Naive thymus-derived CD4-positive, alpha-beta T cell (primary cell): ENCODE measurements at regions not wholly inside any gene's neighbourhood (a gene's known extent, or its start where the extent isn't known, plus 50 kb on each side); places are given as distances from the start of the nearest gene placed in this dataset.
A peak's percentile ranks its signal among the peaks of the same experiment; 100 is the strongest.

ENCODE experiments used
- ATAC-seq: fragments of 150-1000 bp; cut with Tn5 transposase; 2 replicates; pipeline ENCODE4 v1.10.0; 2021; ENCODE audit warnings: mild to moderate bottlenecking, moderate library complexity
- CTCF ChIA-PET: fragments of 350-600 bp; sonication (Branson Sonifier 250); formaldehyde crosslinking; loops from one replicate; lab custom pipeline; 2021; ENCODE audit warnings: antibody characterized with exemption; lab: Charles Lee
- POLR2A ChIA-PET: fragments of 350-600 bp; sonication (Branson Sonifier 250); formaldehyde crosslinking; loops from one replicate; lab custom pipeline; 2021; ENCODE audit warnings: antibody characterized with exemption, inconsistent platforms; lab: Charles Lee
- DNase-seq, 9 donors: peaks; one replicate each; pipeline versions ENCODE4 v3.0.0 to v3.0.0-alpha.2; 2020 to 2022; ENCODE audit warnings: mixed read lengths in 1 of 9
- H3K27ac ChIP-seq: one replicate; pipeline ENCODE4 v1.7.0; 2013; ENCODE audit warnings: mild to moderate bottlenecking, low read depth, low read length, moderate library complexity
- H3K27me3 ChIP-seq, 2 donors: one replicate each; pipeline ENCODE4 v1.7.0; 2013; ENCODE audit warnings: low read length in 2 of 2, mild to moderate bottlenecking in 2 of 2, moderate library complexity in 2 of 2; ENCODE audit not compliant: control insufficient read depth in 2 of 2, insufficient read depth in 2 of 2
- H3K36me3 ChIP-seq, 3 experiments: 1 replicate in 2 of 3; 2 replicates in 1 of 3; pipeline ENCODE4 v1.7.0; 2013; ENCODE audit warnings: low read length in 3 of 3, mild to moderate bottlenecking in 3 of 3, moderate library complexity in 1 of 3; ENCODE audit not compliant: insufficient read depth in 3 of 3, control insufficient read depth in 2 of 3
- H3K4me1 ChIP-seq, 2 donors: one replicate each; pipeline ENCODE4 v1.7.0; 2013; ENCODE audit warnings: low read length in 2 of 2, mild to moderate bottlenecking in 2 of 2, moderate library complexity in 1 of 2; ENCODE audit not compliant: control insufficient read depth in 2 of 2, insufficient read depth in 2 of 2
- H3K4me3 ChIP-seq: 2 replicates; pipeline ENCODE4 v1.7.0; 2013; ENCODE audit warnings: mild to moderate bottlenecking, low read length
- H3K9me3 ChIP-seq, 3 experiments: 1 replicate in 2 of 3; 2 replicates in 1 of 3; pipeline ENCODE4 v1.7.0; 2013; ENCODE audit warnings: low read length in 3 of 3; ENCODE audit not compliant: control insufficient read depth in 2 of 3
- H3K27ac Mint-ChIP-seq, 9 donors: one replicate each; pipeline ENCODE4 v1.8.0; 2020 to 2022; ENCODE audit warnings: mixed read lengths in 9 of 9, mild to moderate bottlenecking in 8 of 9, moderate library complexity in 5 of 9, inconsistent platforms in 2 of 9
- H3K27me3 Mint-ChIP-seq, 5 donors: one replicate each; pipeline ENCODE4 v1.8.0; 2021 to 2022; ENCODE audit warnings: mixed read lengths in 5 of 5, mild to moderate bottlenecking in 1 of 5
- H3K36me3 Mint-ChIP-seq, 5 donors: one replicate each; pipeline ENCODE4 v1.8.0; 2020 to 2022; ENCODE audit warnings: mixed read lengths in 5 of 5, mild to moderate bottlenecking in 3 of 5, inconsistent platforms in 1 of 5
- H3K4me1 Mint-ChIP-seq, 7 donors: one replicate each; pipeline ENCODE4 v1.8.0; 2020 to 2022; ENCODE audit warnings: mixed read lengths in 7 of 7, mild to moderate bottlenecking in 3 of 7, inconsistent platforms in 1 of 7
- H3K4me3 Mint-ChIP-seq, 10 donors: one replicate each; pipeline ENCODE4 v1.8.0; 2020 to 2022; ENCODE audit warnings: mild to moderate bottlenecking in 10 of 10, mixed read lengths in 10 of 10, moderate library complexity in 6 of 10, inconsistent platforms in 2 of 10
- H3K9me3 Mint-ChIP-seq, 11 donors: one replicate each; pipeline ENCODE4 v1.8.0; 2020 to 2022; ENCODE audit warnings: mixed read lengths in 11 of 11, mild to moderate bottlenecking in 4 of 11, inconsistent platforms in 1 of 11, moderate library complexity in 1 of 11
- intact Hi-C, 2 donors: fragments of 100-400 bp; cut with micrococcal nuclease; formaldehyde crosslinking; loops; one replicate each; pipeline ENCODE4 v1.15.1; 2023

DNA sequence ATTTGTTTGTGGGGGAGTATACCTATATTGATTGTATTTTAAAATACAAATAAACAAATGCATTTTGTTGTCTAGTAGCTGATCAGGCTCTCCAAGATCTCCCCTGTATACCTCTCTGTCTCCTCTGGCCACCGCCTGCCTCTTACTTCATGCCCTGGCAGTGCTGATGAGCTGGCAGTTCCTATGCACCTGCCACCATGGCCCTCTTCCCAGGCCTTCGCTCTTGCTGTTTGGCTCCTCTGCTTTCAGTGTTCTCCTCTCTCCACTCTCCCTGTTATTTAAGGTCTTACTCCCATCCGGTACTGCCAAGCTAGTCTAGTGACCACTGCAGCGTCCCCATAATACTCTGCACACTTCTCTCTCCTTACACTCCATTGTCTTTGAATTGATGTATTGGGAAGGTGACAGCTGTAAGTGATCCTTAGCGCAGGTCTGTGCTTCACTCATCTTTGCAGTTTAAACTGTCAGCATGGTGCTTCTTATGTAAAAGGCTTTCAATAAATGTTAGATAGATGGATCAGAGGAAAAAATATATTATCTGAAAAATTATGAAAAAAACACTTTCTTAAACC is 88.1 kb upstream of the ATP1A1 start:
- DNase-seq (no peak), ATAC-seq (no peak)
- peaks cover 0 to 7% (median 5%) of the 10 kb centered on the region in 5 donors for H3K36me3 Mint-ChIP-seq
- no peak overlapping the region for H3K4me3 Mint-ChIP-seq
- H3K9me3 Mint-ChIP-seq, result peaks cover 0 to 21% (median 3%) of the 10 kb centered on the region in 11 donors
- POLR2A ChIA-PET, result interaction anchor here (1.6 kb wide), 1 partner anchor 14 kb away, joined by 4 read pairs; no protein-coding TSS in a partner anchor
- no peaks in the 10 kb centered on the region for H3K36me3 ChIP-seq
- intact Hi-C loops, result no loop called here
- CTCF ChIA-PET, result interaction anchor here (0.5 to 0.6 kb wide), 2 partner anchors 12 to 199 kb away, joined by 3 to 4 read pairs; no protein-coding TSS in a partner anchor
- no peak overlapping the region for H3K27ac ChIP-seq
- peaks cover 0 to 47% (median 0%) of the 10 kb centered on the region in 5 donors for H3K27me3 Mint-ChIP-seq
- no peak overlapping the region for H3K27ac Mint-ChIP-seq
- peaks cover 0 to 36% (median 21%) of the 10 kb centered on the region in 7 donors for H3K4me1 Mint-ChIP-seq
- no peaks in the 10 kb centered on the region for H3K4me1 ChIP-seq
- H3K27me3 ChIP-seq, result no peaks in the 10 kb centered on the region
- H3K4me3 ChIP-seq, result no peak overlapping the region
- H3K9me3 ChIP-seq, result no peaks in the 10 kb centered on the region

DNA sequence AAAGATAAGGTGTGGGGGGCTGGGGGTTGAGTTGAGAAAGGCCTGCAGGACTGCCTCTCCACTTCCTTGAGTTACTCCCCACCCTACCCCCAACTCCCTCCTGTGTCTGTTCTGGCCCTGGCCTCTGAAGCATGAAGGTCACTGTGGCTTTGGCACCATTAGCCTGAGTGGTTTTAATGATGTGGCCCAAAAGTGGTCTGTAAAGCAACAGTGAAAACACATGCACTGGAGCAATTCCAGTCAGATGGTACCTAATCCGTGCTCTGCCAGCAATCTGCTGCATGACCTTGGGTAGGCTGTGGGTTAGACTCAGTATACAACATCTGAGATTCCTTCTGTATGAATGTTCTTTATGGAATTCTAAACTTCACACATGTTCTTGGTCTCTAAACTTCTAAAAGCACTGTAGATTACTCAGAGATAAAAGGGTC is 86.5 kb upstream of the ATP1A1 start:
- H3K27ac ChIP-seq, result no peak overlapping the region
- Mint-ChIP-seq H3K4me3 (no peak overlapping the region), H3K9me3 (peaks cover 0 to 12% (median 3%) of the 10 kb centered on the region in 11 donors), H3K36me3 (peaks cover 0 to 7% (median 0%) of the 10 kb centered on the region in 5 donors), H3K27ac (peak overlapping the region in 1 of 9 donors; percentile 13), H3K4me1 (peaks cover 0 to 36% (median 21%) of the 10 kb centered on the region in 7 donors), H3K27me3 (peaks cover 0 to 40% (median 0%) of the 10 kb centered on the region in 5 donors)
- no peaks in the 10 kb centered on the region for H3K36me3 ChIP-seq
- H3K27me3 ChIP-seq, result no peaks in the 10 kb centered on the region
- ATAC-seq (no peak), DNase-seq (no peak)
- intact Hi-C loops, result no loop called here
- no peak overlapping the region for H3K4me3 ChIP-seq
- no peaks in the 10 kb centered on the region for H3K9me3 ChIP-seq
- POLR2A ChIA-PET, result no interaction called here
- no peaks in the 10 kb centered on the region for H3K4me1 ChIP-seq
- CTCF ChIA-PET, result no interaction called here

DNA sequence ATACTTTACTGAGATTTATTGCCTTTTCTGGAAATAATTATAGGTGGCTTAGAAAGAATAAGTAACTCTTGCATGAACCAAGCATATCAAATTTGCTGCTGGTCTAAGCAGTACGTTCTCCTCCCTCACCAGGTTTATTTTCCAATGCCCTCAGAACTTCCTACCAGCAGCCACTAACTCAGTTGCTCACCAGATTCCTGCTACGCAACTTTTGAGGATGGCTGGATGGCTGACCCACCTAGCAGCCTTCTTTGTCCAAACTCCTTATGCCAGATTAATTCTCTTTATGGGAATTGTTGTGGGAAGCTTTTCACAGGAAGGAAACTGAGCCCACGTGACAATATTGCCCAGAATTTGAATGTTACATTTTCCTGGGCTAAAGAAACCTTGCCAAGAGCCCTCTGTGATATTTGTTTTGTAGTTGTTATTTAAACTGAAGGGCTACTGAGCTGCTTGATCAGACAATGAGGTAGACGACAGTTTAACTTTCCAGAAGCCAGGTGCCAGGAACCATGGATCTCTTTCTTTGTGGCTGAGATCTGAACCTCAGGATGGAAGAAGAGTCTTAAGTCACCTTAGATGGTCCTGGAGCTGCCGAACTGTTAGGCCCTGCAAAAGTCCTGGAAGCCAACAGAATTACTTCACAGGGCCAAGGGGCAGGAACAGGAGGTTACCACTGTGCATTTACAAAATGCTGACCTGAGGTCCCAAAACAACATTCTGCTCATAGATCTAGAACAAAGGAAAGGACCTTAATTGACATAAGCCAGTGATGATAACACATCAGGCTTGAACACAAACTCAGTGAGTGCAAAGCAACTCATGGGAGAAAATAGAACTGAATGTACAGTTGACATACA is 85.5 kb upstream of the ATP1A1 start:
- intact Hi-C loops, result no loop called here
- Histone ChIP-seq H3K9me3 (no peaks in the 10 kb centered on the region), H3K27me3 (no peaks in the 10 kb centered on the region), H3K4me1 (no peaks in the 10 kb centered on the region), H3K27ac (no peak overlapping the region), H3K36me3 (no peaks in the 10 kb centered on the region), H3K4me3 (no peak overlapping the region)
- Mint-ChIP-seq H3K36me3 (peaks cover 0 to 6% (median 0%) of the 10 kb centered on the region in 5 donors), H3K9me3 (peaks cover 0 to 5% (median 0%) of the 10 kb centered on the region in 11 donors), H3K27ac (peak overlapping the region in 4 of 9 donors; percentile 13 to 80 (median 19)), H3K27me3 (peaks cover 0 to 32% (median 0%) of the 10 kb centered on the region in 5 donors), H3K4me3 (no peak overlapping the region), H3K4me1 (peaks cover 0 to 36% (median 25%) of the 10 kb centered on the region in 7 donors)
- ATAC-seq, result no peak
- DNase-seq, result no peak
- POLR2A ChIA-PET, result interaction anchor here (0.7 kb wide), 1 partner anchor 87 kb away, joined by 3 read pairs; no protein-coding TSS in a partner anchor
- CTCF ChIA-PET, result no interaction called here

DNA sequence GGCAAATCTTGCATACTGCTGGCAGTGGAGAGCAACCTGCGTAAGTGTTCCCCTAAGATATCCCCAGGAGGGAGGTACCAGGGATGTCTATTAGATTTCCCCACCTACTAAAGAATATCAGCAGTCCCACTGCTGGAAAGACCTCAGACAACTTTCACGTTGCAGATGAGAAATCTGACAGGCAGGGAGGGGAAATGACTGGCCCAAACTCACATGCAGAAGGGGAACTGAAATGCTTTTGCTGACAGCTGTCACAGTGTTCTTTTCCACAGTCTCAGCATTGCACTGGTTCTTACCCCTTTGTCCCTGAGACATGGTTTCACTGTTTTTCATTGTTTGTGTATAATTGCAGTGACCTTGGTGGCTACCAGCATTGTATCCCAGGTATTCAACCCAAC is 84.8 kb upstream of the ATP1A1 start:
- Mint-ChIP-seq H3K36me3 (peaks cover 0 to 6% (median 0%) of the 10 kb centered on the region in 5 donors), H3K27ac (peak overlapping the region in 3 of 9 donors; percentile 25 to 80 (median 33)), H3K4me3 (no peak overlapping the region), H3K4me1 (peaks cover 0 to 41% (median 26%) of the 10 kb centered on the region in 7 donors), H3K9me3 (peaks cover 0 to 2% (median 0%) of the 10 kb centered on the region in 11 donors), H3K27me3 (peaks cover 0 to 26% (median 0%) of the 10 kb centered on the region in 5 donors)
- no peaks in the 10 kb centered on the region for H3K36me3 ChIP-seq
- no peaks in the 10 kb centered on the region for H3K4me1 ChIP-seq
- no peak for ATAC-seq
- H3K9me3 ChIP-seq, result no peaks in the 10 kb centered on the region
- no peaks in the 10 kb centered on the region for H3K27me3 ChIP-seq
- ChIA-PET POLR2A (interaction anchor here (0.7 kb wide), 1 partner anchor 86 kb away, joined by 3 read pairs; no protein-coding TSS in a partner anchor), CTCF (no interaction called here)
- no peak overlapping the region for H3K4me3 ChIP-seq
- H3K27ac ChIP-seq, result no peak overlapping the region
- intact Hi-C loops, result no loop called here
- no peak for DNase-seq

DNA sequence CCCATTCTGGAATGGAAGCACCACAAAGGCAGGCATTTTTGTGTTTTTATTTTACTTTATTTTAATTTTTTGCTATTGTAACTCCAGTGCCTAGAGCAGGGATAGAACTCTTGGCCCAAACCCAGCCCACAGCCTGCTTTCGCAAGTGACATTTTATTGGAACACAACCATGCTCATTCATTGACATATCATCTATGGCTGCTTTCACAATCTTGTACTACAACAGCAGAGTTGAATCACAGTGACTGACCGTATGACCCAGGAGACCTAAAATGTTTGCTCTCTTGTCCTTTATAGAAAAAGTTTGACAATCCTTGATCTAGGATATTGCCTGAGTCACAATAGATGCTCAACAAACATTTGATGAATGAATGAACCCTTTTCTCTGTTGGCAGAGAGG is 83.9 kb upstream of the ATP1A1 start:
- no peak overlapping the region for H3K4me3 Mint-ChIP-seq
- ATAC-seq (no peak), DNase-seq (no peak)
- CTCF ChIA-PET, result interaction anchor here (1.1 kb wide), 1 partner anchor 35 kb away, joined by 3 read pairs; no protein-coding TSS in a partner anchor
- H3K9me3 ChIP-seq, result no peaks in the 10 kb centered on the region
- H3K36me3 ChIP-seq, result no peaks in the 10 kb centered on the region
- no peak overlapping the region for H3K4me3 ChIP-seq
- H3K36me3 Mint-ChIP-seq, result peaks cover 0 to 3% (median 0%) of the 10 kb centered on the region in 5 donors
- no peak overlapping the region for H3K27ac ChIP-seq
- POLR2A ChIA-PET, result no interaction called here
- H3K9me3 Mint-ChIP-seq, result peaks cover 0 to 2% (median 0%) of the 10 kb centered on the region in 11 donors
- no peaks in the 10 kb centered on the region for H3K27me3 ChIP-seq
- intact Hi-C loops, result no loop called here
- peaks cover 0 to 44% (median 26%) of the 10 kb centered on the region in 7 donors for H3K4me1 Mint-ChIP-seq
- no peaks in the 10 kb centered on the region for H3K4me1 ChIP-seq
- H3K27ac Mint-ChIP-seq, result no peak overlapping the region
- H3K27me3 Mint-ChIP-seq, result peaks cover 0 to 19% (median 0%) of the 10 kb centered on the region in 5 donors

DNA sequence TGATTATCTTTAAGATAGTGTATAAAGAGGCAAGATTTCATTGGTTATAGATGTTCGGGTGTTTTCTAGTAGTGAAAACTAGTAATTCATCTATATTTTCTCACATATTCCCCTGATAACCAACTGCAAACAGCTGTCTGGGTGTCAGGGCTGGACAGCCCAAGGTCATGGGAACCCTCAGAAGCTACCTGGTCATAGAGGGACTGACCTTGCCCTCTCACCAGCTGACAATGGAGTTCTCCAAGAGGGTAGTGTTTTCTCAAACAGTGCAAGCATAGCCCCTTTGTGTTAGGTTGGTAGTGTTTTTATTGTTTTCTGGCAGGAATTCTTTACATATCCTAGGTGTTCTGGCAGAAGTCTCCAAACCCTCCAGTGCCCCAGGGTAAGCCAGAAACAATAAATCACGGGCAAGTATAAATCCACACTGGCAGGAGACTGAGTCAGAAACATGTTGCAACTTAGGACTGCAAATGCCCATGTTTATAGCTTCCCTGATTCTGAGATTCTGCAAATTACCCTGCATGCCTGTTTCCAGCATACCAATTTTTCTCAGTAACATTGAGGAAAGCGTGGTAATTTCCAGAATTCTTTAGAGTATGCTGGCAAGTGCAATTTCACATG is 82.8 kb upstream of the ATP1A1 start:
- DNase-seq (no peak), ATAC-seq (no peak)
- Mint-ChIP-seq H3K4me1 (peaks cover 0 to 40% (median 25%) of the 10 kb centered on the region in 7 donors), H3K9me3 (peaks cover 0 to 2% (median 0%) of the 10 kb centered on the region in 11 donors), H3K27ac (peak overlapping the region in 1 of 9 donors; percentile 16), H3K27me3 (peaks cover 0 to 15% (median 0%) of the 10 kb centered on the region in 5 donors), H3K4me3 (no peak overlapping the region), H3K36me3 (no peaks in the 10 kb centered on the region)
- no peaks in the 10 kb centered on the region for H3K9me3 ChIP-seq
- ChIA-PET POLR2A (interaction anchor here (0.6 to 1.1 kb wide), 4 partner anchors 27 to 102 kb away, joined by 3 to 4 read pairs (median 4); no protein-coding TSS in a partner anchor), CTCF (interaction anchor here (1.1 kb wide), 1 partner anchor 34 kb away, joined by 3 read pairs; no protein-coding TSS in a partner anchor)
- H3K4me1 ChIP-seq, result no peaks in the 10 kb centered on the region
- no peaks in the 10 kb centered on the region for H3K27me3 ChIP-seq
- intact Hi-C loops, result no loop called here
- no peaks in the 10 kb centered on the region for H3K36me3 ChIP-seq
- H3K27ac ChIP-seq, result no peak overlapping the region
- H3K4me3 ChIP-seq, result no peak overlapping the region
